ENCODE measurements at regions not wholly inside any gene's neighbourhood (a gene's known extent, or its start where the extent isn't known, plus 50 kb on each side); places are given as distances from the start of the nearest gene placed in this dataset.
"Not testable (repeated sequence)": the region's sequence is repeated elsewhere in the genome, so short reads cannot be mapped to it uniquely, and the experiment has no call there.

DNA sequence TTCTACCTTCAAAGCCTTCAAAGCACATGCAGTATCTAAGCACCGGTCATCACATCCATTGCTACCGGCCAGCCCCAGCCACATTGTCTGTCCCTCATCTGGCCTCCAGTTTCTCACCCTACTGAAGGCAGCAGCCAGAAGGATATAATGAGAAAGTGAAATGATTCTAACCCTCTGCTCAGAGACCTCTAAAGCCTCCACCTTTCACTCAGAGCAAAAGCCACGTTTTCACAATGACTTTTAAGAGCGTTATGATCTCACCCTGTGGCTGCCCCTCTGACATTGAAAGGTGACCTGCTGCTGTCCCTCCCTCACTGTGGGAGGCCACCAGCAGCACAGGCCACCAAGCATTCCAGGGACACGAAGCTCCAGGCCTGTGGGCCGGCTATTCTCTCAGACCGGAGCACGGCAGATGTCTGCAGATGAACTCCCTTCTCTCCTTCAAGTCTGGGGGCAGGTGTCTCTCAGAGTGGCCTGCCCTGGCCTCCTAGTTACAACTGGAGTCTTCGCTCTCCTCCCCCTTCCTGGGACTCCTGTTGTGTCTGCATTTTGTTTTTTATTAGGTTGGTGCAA is 94.9 kb upstream of the EEPD1 start:
- WGBS (ENCODE audit: low lambda C conversion rate) = 86% methylated on average over 9 of the region's 9 CpGs

DNA sequence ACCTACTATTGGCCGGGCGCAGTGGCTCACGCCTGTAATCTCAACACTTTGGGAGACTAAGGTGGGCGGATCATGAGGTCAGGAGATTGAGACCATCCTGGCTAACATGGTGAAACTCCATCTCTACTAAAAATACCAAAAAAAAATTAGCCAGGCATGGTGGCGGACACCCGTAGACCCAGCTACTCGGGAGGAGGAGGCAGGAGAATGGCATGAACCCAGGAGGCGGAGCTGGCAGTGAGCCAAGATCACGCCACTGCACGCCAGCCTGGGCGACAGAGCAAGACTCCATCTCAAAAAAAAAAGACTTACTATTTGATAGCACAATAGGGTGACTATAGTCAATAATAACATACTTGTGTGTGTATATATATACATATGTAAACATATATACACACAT is 92.7 kb upstream of the EEPD1 start:
- TF ChIP-seq NFIC (IDR thresholded peaks at IDR 0.05; ENCODE audit: borderline replicate concordance) = peak; percentile 27; the same call in 1 of the 2 replicates
- H3K4me2 ChIP-seq; H3K79me2 ChIP-seq (ENCODE audit: insufficient read depth); H3F3A ChIP-seq (replicated peaks; ENCODE audit: insufficient read depth); DNase-seq; H3K9me2 ChIP-seq; H3K36me3 ChIP-seq (replicated peaks in 1 of 2; ENCODE audit: control insufficient read depth in 1 of 2, insufficient read depth in 2 of 2, low read length in 1 of 2); POLR2A ChIA-PET; H3K9ac ChIP-seq; H3K27me3 ChIP-seq (ENCODE audit: insufficient read depth); H3K9me3 ChIP-seq; H3K4me3 ChIP-seq (ENCODE audit: low read depth in 2 of 2, low read length in 1 of 2); H2AFZ ChIP-seq (ENCODE audit: low read depth); CTCF ChIA-PET; H3K27ac ChIP-seq (ENCODE audit: low read depth in 2 of 2, low read length in 1 of 2); H4K20me1 ChIP-seq (ENCODE audit: insufficient read depth); H3K4me1 ChIP-seq (ENCODE audit: control insufficient read depth in 1 of 2, insufficient read depth in 2 of 2, low read depth in 1 of 2, low read length in 1 of 2): not testable (repeated sequence)
- 84% methylated on average over 11 of the region's 11 CpGs for WGBS (ENCODE audit: low lambda C conversion rate)

More for the DNA sequence above, 94.9 kb upstream of the EEPD1 start:
- no peak overlapping the region for H3K4me2 ChIP-seq
- TF ChIP-seq SIN3A (IDR thresholded peaks at IDR 0.05; ENCODE audit: borderline replicate concordance, low read depth, low read length) (no peak), TEAD4 (IDR thresholded peaks at IDR 0.05; ENCODE audit: borderline replicate concordance, insufficient read depth) (no peak), ELF1 (IDR thresholded peaks at IDR 0.05) (no peak)
- H3K9ac ChIP-seq = no peak overlapping the region
- H3K9me2 ChIP-seq = no peaks in the 10 kb centered on the region
- no peak overlapping the region for H3K4me3 ChIP-seq (ENCODE audit: low read depth in 2 of 2, low read length in 1 of 2)
- no peak overlapping the region for H2AFZ ChIP-seq (ENCODE audit: low read depth)
- H3K79me2 ChIP-seq (ENCODE audit: insufficient read depth) = no peaks in the 10 kb centered on the region
- H3K27ac ChIP-seq (ENCODE audit: low read depth in 2 of 2, low read length in 1 of 2) = no peak overlapping the region
- no peaks in the 10 kb centered on the region for H3F3A ChIP-seq (replicated peaks; ENCODE audit: insufficient read depth)
- no peak for DNase-seq
- ChIA-PET POLR2A (no interaction called here), CTCF (interaction anchor here (0.8 kb wide), 1 partner anchor 73 kb away, joined by 3 read pairs; no protein-coding TSS in a partner anchor)
- peaks cover 0 to 2% of the 10 kb centered on the region in 2 experiments; a peak in 1 of 4 replicates for H3K4me1 ChIP-seq (ENCODE audit: control insufficient read depth in 1 of 2, insufficient read depth in 2 of 2, low read depth in 1 of 2, low read length in 1 of 2)
- no peaks in the 10 kb centered on the region for H3K36me3 ChIP-seq (replicated peaks in 1 of 2; ENCODE audit: control insufficient read depth in 1 of 2, insufficient read depth in 2 of 2, low read length in 1 of 2)
- H3K9me3 ChIP-seq = no peaks in the 10 kb centered on the region
- H4K20me1 ChIP-seq (ENCODE audit: insufficient read depth) = no peaks in the 10 kb centered on the region
- no peaks in the 10 kb centered on the region for H3K27me3 ChIP-seq (ENCODE audit: insufficient read depth)

DNA sequence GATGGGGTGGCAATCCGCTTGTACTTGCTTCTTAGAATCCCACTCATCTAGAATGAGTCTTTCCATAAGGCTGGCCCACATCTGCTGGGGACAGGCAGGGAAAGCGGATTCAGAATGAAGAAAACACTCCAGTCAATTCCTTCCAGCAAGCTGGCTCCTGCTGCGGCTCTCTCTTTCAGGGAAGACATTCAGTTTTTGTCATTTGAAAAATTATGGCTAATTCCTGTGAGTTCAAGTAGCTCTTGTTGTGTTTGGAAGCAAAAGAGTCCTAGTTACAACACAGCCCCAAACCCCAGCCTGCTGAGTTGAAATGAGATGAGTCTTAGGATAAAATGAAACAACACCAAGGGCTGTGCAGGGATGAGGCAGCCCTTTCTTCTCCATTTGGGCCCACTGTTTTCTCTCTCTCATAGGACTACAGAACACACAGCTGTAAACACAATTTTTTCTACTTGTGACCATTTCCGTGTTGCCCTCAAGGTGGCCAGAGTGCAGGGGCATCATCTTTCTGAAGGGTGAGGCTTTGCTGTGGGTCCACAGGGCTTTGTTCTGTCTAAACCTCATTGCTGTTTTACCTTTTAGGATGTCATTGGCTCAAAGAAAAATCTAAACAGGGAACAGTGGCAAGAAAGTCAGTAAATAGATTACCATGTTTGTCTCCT is 90.8 kb upstream of the EEPD1 start:
- CTCF ChIA-PET = interaction anchor here (0.8 to 1.4 kb wide), 6 partner anchors 13 to 257 kb away, joined by 3 to 4 read pairs (median 3); no protein-coding TSS in a partner anchor

More for the DNA sequence above, 90.8 kb upstream of the EEPD1 start:
- DNase-seq = no peak
- TF ChIP-seq, protein P1, sequence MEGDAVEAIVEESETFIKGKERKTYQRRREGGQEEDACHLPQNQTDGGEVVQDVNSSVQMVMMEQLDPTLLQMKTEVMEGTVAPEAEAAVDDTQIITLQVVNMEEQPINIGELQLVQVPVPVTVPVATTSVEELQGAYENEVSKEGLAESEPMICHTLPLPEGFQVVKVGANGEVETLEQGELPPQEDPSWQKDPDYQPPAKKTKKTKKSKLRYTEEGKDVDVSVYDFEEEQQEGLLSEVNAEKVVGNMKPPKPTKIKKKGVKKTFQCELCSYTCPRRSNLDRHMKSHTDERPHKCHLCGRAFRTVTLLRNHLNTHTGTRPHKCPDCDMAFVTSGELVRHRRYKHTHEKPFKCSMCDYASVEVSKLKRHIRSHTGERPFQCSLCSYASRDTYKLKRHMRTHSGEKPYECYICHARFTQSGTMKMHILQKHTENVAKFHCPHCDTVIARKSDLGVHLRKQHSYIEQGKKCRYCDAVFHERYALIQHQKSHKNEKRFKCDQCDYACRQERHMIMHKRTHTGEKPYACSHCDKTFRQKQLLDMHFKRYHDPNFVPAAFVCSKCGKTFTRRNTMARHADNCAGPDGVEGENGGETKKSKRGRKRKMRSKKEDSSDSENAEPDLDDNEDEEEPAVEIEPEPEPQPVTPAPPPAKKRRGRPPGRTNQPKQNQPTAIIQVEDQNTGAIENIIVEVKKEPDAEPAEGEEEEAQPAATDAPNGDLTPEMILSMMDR (IDR thresholded peaks at IDR 0.05) = peak; percentile 8; the same call in 1 of the 2 replicates
- no peak for TF ChIP-seq TEAD4 (IDR thresholded peaks at IDR 0.05; ENCODE audit: borderline replicate concordance, insufficient read depth)
- TF ChIP-seq, protein P2, sequence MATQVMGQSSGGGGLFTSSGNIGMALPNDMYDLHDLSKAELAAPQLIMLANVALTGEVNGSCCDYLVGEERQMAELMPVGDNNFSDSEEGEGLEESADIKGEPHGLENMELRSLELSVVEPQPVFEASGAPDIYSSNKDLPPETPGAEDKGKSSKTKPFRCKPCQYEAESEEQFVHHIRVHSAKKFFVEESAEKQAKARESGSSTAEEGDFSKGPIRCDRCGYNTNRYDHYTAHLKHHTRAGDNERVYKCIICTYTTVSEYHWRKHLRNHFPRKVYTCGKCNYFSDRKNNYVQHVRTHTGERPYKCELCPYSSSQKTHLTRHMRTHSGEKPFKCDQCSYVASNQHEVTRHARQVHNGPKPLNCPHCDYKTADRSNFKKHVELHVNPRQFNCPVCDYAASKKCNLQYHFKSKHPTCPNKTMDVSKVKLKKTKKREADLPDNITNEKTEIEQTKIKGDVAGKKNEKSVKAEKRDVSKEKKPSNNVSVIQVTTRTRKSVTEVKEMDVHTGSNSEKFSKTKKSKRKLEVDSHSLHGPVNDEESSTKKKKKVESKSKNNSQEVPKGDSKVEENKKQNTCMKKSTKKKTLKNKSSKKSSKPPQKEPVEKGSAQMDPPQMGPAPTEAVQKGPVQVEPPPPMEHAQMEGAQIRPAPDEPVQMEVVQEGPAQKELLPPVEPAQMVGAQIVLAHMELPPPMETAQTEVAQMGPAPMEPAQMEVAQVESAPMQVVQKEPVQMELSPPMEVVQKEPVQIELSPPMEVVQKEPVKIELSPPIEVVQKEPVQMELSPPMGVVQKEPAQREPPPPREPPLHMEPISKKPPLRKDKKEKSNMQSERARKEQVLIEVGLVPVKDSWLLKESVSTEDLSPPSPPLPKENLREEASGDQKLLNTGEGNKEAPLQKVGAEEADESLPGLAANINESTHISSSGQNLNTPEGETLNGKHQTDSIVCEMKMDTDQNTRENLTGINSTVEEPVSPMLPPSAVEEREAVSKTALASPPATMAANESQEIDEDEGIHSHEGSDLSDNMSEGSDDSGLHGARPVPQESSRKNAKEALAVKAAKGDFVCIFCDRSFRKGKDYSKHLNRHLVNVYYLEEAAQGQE (IDR thresholded peaks at IDR 0.05; ENCODE audit: low read depth, low read length) = no peak
- TF ChIP-seq GATA2 (CRISPR knock-in tag; IDR thresholded peaks at IDR 0.05) = no peak
- TF ChIP-seq RFX5 (IDR thresholded peaks at IDR 0.05; ENCODE audit: low read length) = no peak
- Histone ChIP-seq H3K36me3 (replicated peaks in 1 of 2; ENCODE audit: control insufficient read depth in 1 of 2, insufficient read depth in 2 of 2, low read length in 1 of 2) (no peaks in the 10 kb centered on the region), H3K9me2 (no peaks in the 10 kb centered on the region), H3K9ac (no peak overlapping the region), H3K27me3 (ENCODE audit: insufficient read depth) (no peaks in the 10 kb centered on the region), H3K9me3 (no peaks in the 10 kb centered on the region), H3F3A (replicated peaks; ENCODE audit: insufficient read depth) (no peaks in the 10 kb centered on the region), H3K4me2 (no peak overlapping the region), H3K79me2 (ENCODE audit: insufficient read depth) (no peaks in the 10 kb centered on the region), H2AFZ (ENCODE audit: low read depth) (no peak overlapping the region), H4K20me1 (ENCODE audit: insufficient read depth) (no peaks in the 10 kb centered on the region), H3K4me1 (ENCODE audit: control insufficient read depth in 1 of 2, insufficient read depth in 2 of 2, low read depth in 1 of 2, low read length in 1 of 2) (no peaks in the 10 kb centered on the region), H3K27ac (ENCODE audit: low read depth in 2 of 2, low read length in 1 of 2) (no peak overlapping the region), H3K4me3 (ENCODE audit: low read depth in 2 of 2, low read length in 1 of 2) (no peak overlapping the region)
- 89% methylated on average over 4 of the region's 4 CpGs for WGBS (ENCODE audit: low lambda C conversion rate)
- POLR2A ChIA-PET = no interaction called here

Data from SK-N-SH (cell line).